H9 (cell line): ENCODE measurements at regions not wholly inside any gene's neighbourhood (a gene's known extent, or its start where the extent isn't known, plus 50 kb on each side); places are given as distances from the start of the nearest gene placed in this dataset.

Experiments
- DNase-seq: peaks from one replicate; pipeline ENCODE4 v3.0.0-alpha.2; 2017
- H2AFZ ChIP-seq: one replicate; pipeline ENCODE4 v1.6.1; 2013; ENCODE audit warnings: mild to moderate bottlenecking, low read length, control low read depth, moderate library complexity
- H2AK5ac ChIP-seq: 2 replicates; pipeline ENCODE4 v1.6.1; 2013; ENCODE audit warnings: low read length, control low read depth, mixed read lengths; ENCODE audit not compliant: insufficient read length
- H2BK120ac ChIP-seq: one replicate; pipeline ENCODE4 v1.6.1; 2013; ENCODE audit warnings: low read depth, mild to moderate bottlenecking, low read length, control low read depth, inconsistent platforms; ENCODE audit not compliant: poor library complexity, severe bottlenecking
- H2BK12ac ChIP-seq: 2 replicates; pipeline ENCODE4 v1.6.1; 2013; ENCODE audit warnings: low read length, control low read depth, mixed read lengths, low read depth; ENCODE audit not compliant: insufficient read length
- H2BK15ac ChIP-seq: 2 replicates; pipeline ENCODE4 v1.6.1; 2013; ENCODE audit warnings: low read depth, low read length, control low read depth
- H2BK20ac ChIP-seq: one replicate; pipeline ENCODE4 v1.6.1; 2013; ENCODE audit warnings: low read depth, mild to moderate bottlenecking, low read length, control low read depth, inconsistent platforms; ENCODE audit not compliant: poor library complexity, severe bottlenecking
- H2BK5ac ChIP-seq: 2 replicates; pipeline ENCODE4 v1.6.1; 2013; ENCODE audit warnings: low read length, control low read depth, mixed read lengths; ENCODE audit not compliant: insufficient read length
- H3K14ac ChIP-seq: 2 replicates; pipeline ENCODE4 v1.6.1; 2013; ENCODE audit warnings: low read length, control low read depth; ENCODE audit not compliant: insufficient read depth
- H3K18ac ChIP-seq: 2 replicates; pipeline ENCODE4 v1.6.1; 2013; ENCODE audit warnings: low read depth, mild to moderate bottlenecking, mixed read lengths, low read length, control low read depth; ENCODE audit not compliant: insufficient read length
- H3K23ac ChIP-seq: 2 replicates; pipeline ENCODE4 v1.6.1; 2013; ENCODE audit warnings: low read length, control low read depth, mixed read lengths, low read depth; ENCODE audit not compliant: insufficient read length
- H3K23me2 ChIP-seq: 2 replicates; pipeline ENCODE4 v1.6.1; 2013; ENCODE audit warnings: low read depth, mild to moderate bottlenecking, mixed read lengths, low read length, control low read depth; ENCODE audit not compliant: insufficient read length, poor library complexity, severe bottlenecking
- H3K27ac ChIP-seq: 2 replicates; pipeline ENCODE4 v1.5.1; 2013; ENCODE audit warnings: low read length, control low read depth, mixed read lengths, low read depth; ENCODE audit not compliant: insufficient read length
- H3K27me3 ChIP-seq: 2 replicates; pipeline ENCODE4 v1.6.1; 2013; ENCODE audit warnings: low read length, control low read depth, inconsistent platforms; ENCODE audit not compliant: insufficient read depth
- H3K4ac ChIP-seq: 2 replicates; pipeline ENCODE4 v1.6.1; 2013; ENCODE audit warnings: low read depth, mild to moderate bottlenecking, control low read depth, inconsistent platforms, low read length, moderate library complexity
- H3K4me1 ChIP-seq: 2 replicates; pipeline ENCODE4 v1.6.1; 2013; ENCODE audit warnings: low read length, control low read depth, inconsistent platforms; ENCODE audit not compliant: insufficient read depth
- H3K4me2 ChIP-seq: 2 replicates; pipeline ENCODE4 v1.6.1; 2013; ENCODE audit warnings: low read length, control low read depth, mixed read lengths; ENCODE audit not compliant: insufficient read length, insufficient read depth
- H3K56ac ChIP-seq: 2 replicates; pipeline ENCODE4 v1.6.1; 2013; ENCODE audit warnings: low read depth, mild to moderate bottlenecking, mixed read lengths, low read length, control low read depth; ENCODE audit not compliant: insufficient read length
- H3K79me1 ChIP-seq: 2 replicates; pipeline ENCODE4 v1.6.1; 2013; ENCODE audit warnings: low read depth, mild to moderate bottlenecking, moderate library complexity, low read length, control low read depth, inconsistent platforms; ENCODE audit not compliant: insufficient read depth, poor library complexity, severe bottlenecking
- H3K79me2 ChIP-seq: 2 replicates; pipeline ENCODE4 v1.6.1; 2013; ENCODE audit warnings: low read length, control low read depth, inconsistent platforms; ENCODE audit not compliant: insufficient read depth
- H3K9ac ChIP-seq: 2 replicates; pipeline ENCODE4 v1.6.1; 2013; ENCODE audit warnings: low read length, control low read depth, mixed read lengths; ENCODE audit not compliant: insufficient read length; ENCODE audit errors: extremely low read depth
- H3K9me3 ChIP-seq: one replicate; pipeline ENCODE4 v1.6.1; 2013; ENCODE audit warnings: low read depth, low read length, inconsistent platforms; ENCODE audit not compliant: control insufficient read depth
- H3T11ph ChIP-seq: one replicate; pipeline ENCODE4 v1.6.1; 2013; ENCODE audit warnings: mild to moderate bottlenecking, low read length, control low read depth, inconsistent platforms
- H4K20me1 ChIP-seq: one replicate; pipeline ENCODE4 v1.6.1; 2013; ENCODE audit not compliant: control insufficient read depth, insufficient read length, insufficient read depth
- H4K5ac ChIP-seq: 2 replicates; pipeline ENCODE4 v1.6.1; 2013; ENCODE audit warnings: low read depth, mild to moderate bottlenecking, mixed read lengths, low read length, control low read depth; ENCODE audit not compliant: insufficient read length
- H4K8ac ChIP-seq: replicated peaks from 2 replicates; pipeline ENCODE4 v1.6.1; 2013; ENCODE audit warnings: low read length, control low read depth, mixed read lengths, low read depth; ENCODE audit not compliant: insufficient read length
- H4K91ac ChIP-seq: 2 replicates; pipeline ENCODE4 v1.6.1; 2013; ENCODE audit warnings: low read depth, mild to moderate bottlenecking, moderate library complexity, mixed read lengths, low read length, control low read depth; ENCODE audit not compliant: insufficient read length
- H3K27ac Mint-ChIP-seq, 3 experiments: 2 replicates in 2 of 3; 3 replicates in 1 of 3; pipeline ENCODE4 v1.8.0; 2020 to 2021; ENCODE audit warnings: mixed read lengths in 3 of 3, mild to moderate bottlenecking in 1 of 3, moderate library complexity in 1 of 3
- H3K27me3 Mint-ChIP-seq: 2 replicates; pipeline ENCODE4 v1.8.0; 2021; ENCODE audit warnings: low read depth, mild to moderate bottlenecking, moderate library complexity, mixed read lengths
- H3K36me3 Mint-ChIP-seq, 3 experiments: 2 replicates in 2 of 3; 3 replicates in 1 of 3; pipeline ENCODE4 v1.8.0; 2020 to 2021; ENCODE audit warnings: low read depth in 3 of 3, mixed read lengths in 3 of 3; ENCODE audit not compliant: insufficient read depth in 1 of 3
- H3K4me1 Mint-ChIP-seq, 2 experiments: 2 replicates each; pipeline ENCODE4 v1.8.0; 2020; ENCODE audit warnings: mixed read lengths in 2 of 2
- H3K4me3 Mint-ChIP-seq, 2 experiments: 2 replicates in 1 of 2; 3 replicates in 1 of 2; pipeline ENCODE4 v1.8.0; 2020 to 2021; ENCODE audit warnings: mild to moderate bottlenecking in 2 of 2, mixed read lengths in 2 of 2, moderate library complexity in 1 of 2
- H3K9me3 Mint-ChIP-seq, 2 experiments: 2 replicates in 1 of 2; 3 replicates in 1 of 2; pipeline ENCODE4 v1.8.0; 2020; ENCODE audit warnings: mild to moderate bottlenecking in 2 of 2, mixed read lengths in 2 of 2, moderate library complexity in 1 of 2
- CTCF ChIP-seq: fragments of 200-600 bp; sonication (generic); conservative IDR thresholded peaks from 3 replicates; pipeline ENCODE4 v1.8.0; 2021; ENCODE audit warnings: antibody characterized with exemption, mild to moderate bottlenecking
- WGBS: extraction: QIAGEN DNeasy Blood & Tissue Kit; methylation state at CpG from one replicate; pipeline ENCODE4 v1.1.7; 2013; ENCODE audit warnings: missing lambda C conversion rate, low lambda C conversion rate, mixed read lengths; ENCODE audit not compliant: insufficient read length; ENCODE audit errors: extremely low coverage; 5-methylcytosine and 5-hydroxymethylcytosine counted together

GRCh38 chr9:102845827-102846371, 149.2 kb upstream of the CYLC2 start:
- H2BK12ac ChIP-seq = no peak overlapping the region
- Mint-ChIP-seq H3K4me1 (no peaks in the 10 kb centered on the region), H3K27ac (no peak overlapping the region), H3K4me3 (no peak overlapping the region), H3K27me3 (no peaks in the 10 kb centered on the region), H3K36me3 (peaks cover 0 to 5% (median 3%) of the 10 kb centered on the region in 3 experiments; a peak in 3 of 7 replicates), H3K9me3 (peaks cover 6 to 8% of the 10 kb centered on the region in 2 experiments; a peak in 3 of 5 replicates)
- H4K5ac ChIP-seq = no peak overlapping the region
- no peak overlapping the region for H3K14ac ChIP-seq
- no peak overlapping the region for H3K18ac ChIP-seq
- H3T11ph ChIP-seq = no peak overlapping the region
- no peaks in the 10 kb centered on the region for H4K20me1 ChIP-seq
- no peaks in the 10 kb centered on the region for H3K27me3 ChIP-seq
- no peak overlapping the region for H3K27ac ChIP-seq
- no peaks in the 10 kb centered on the region for H3K4me1 ChIP-seq
- no peak overlapping the region for H2AK5ac ChIP-seq
- H2BK5ac ChIP-seq = no peak overlapping the region
- H3K23me2 ChIP-seq = no peaks in the 10 kb centered on the region
- no peak overlapping the region for H3K4me2 ChIP-seq
- H4K91ac ChIP-seq = no peak overlapping the region
- H2AFZ ChIP-seq = no peak overlapping the region
- no peak overlapping the region for H3K23ac ChIP-seq
- no peak overlapping the region for H3K56ac ChIP-seq
- H3K9me3 ChIP-seq = no peaks in the 10 kb centered on the region
- H3K79me2 ChIP-seq = no peaks in the 10 kb centered on the region
- no peak overlapping the region for H3K9ac ChIP-seq
- no CpG with 5 or more reads among the region's 1 CpG for WGBS
- H3K4ac ChIP-seq = no peak overlapping the region
- TF ChIP-seq CTCF = no peak
- DNase-seq = no peak
- no peaks in the 10 kb centered on the region for H3K79me1 ChIP-seq
- no peak overlapping the region for H2BK20ac ChIP-seq
- no peak overlapping the region for H4K8ac ChIP-seq
- no peak overlapping the region for H2BK15ac ChIP-seq
- H2BK120ac ChIP-seq = no peak overlapping the region
